ENCODE measurements at regions not wholly inside any gene's neighbourhood (a gene's known extent, or its start where the extent isn't known, plus 50 kb on each side); places are given as distances from the start of the nearest gene placed in this dataset.

DNA sequence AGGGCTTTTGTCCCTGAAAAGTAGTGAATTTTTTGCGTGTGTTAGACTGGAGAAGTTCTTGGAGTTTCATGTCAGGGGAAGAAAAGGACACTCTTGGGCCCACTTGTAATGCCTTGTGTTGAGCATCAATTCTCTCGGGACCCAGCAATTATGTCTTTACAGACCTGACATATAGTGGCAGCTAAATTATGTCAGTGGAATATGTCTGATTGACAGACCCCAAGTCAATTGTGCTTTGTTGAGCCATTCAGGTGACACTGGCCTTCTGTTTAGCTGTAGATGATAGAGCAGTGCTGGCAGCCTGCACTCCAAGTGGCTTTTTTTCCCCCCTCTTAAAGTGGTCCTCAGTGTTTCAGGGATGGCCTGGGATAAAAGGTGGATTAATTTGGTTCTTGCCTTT, 112.1 kb upstream of the AGBL1 start:
- TF ChIP-seq POLR2A (IDR thresholded peaks at IDR 0.05; ENCODE audit: low read depth, low read length) (no peak), POLR2AphosphoS5 (IDR thresholded peaks at IDR 0.05; ENCODE audit: low read depth, low read length) (no peak), TAF1 (IDR thresholded peaks at IDR 0.05; ENCODE audit: borderline replicate concordance, low read depth, low read length) (no peak)
- no peak for DNase-seq (ENCODE audit: insufficient read length)
- no peak for FAIRE-seq

DNA sequence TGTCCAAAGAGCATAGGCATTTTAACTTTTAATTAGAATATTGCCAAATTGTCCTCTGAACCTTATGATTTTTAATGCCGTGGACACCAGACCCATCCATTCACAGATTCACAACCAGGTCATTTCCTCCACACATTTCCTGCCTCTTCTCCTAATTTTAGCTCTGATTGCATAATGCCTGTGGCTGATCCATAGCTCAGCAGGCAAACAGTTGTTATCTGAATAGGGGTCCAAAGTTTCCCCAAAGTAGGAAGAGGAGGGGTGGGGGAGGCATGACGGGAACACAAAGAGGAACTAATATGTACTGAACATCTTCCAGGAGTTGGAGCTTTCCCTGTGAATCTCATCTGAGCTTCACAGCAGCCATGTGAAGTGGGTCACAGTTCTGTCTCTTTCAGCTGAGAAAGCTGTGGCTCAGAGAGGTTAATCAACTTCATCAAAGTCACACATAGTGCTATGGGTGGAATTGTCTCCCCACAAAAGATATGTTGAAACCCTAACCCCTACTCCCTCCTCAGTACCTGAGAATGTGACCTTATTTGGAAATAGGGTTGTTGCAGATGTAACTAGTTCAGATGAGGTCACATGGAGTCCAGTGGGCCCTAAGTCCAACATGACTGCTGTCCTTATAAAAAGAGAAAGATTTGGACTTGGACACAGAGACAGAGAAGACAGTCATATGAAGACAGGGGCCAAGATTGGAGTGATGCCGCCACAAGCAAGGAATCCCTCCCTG, 106.7 kb upstream of the AGBL1 start:
- no peak for DNase-seq (ENCODE audit: insufficient read length)
- TF ChIP-seq TAF1 (IDR thresholded peaks at IDR 0.05; ENCODE audit: borderline replicate concordance, low read depth, low read length) (no peak), POLR2A (IDR thresholded peaks at IDR 0.05; ENCODE audit: low read depth, low read length) (no peak), POLR2AphosphoS5 (IDR thresholded peaks at IDR 0.05; ENCODE audit: low read depth, low read length) (no peak)
- no peak for FAIRE-seq

DNA sequence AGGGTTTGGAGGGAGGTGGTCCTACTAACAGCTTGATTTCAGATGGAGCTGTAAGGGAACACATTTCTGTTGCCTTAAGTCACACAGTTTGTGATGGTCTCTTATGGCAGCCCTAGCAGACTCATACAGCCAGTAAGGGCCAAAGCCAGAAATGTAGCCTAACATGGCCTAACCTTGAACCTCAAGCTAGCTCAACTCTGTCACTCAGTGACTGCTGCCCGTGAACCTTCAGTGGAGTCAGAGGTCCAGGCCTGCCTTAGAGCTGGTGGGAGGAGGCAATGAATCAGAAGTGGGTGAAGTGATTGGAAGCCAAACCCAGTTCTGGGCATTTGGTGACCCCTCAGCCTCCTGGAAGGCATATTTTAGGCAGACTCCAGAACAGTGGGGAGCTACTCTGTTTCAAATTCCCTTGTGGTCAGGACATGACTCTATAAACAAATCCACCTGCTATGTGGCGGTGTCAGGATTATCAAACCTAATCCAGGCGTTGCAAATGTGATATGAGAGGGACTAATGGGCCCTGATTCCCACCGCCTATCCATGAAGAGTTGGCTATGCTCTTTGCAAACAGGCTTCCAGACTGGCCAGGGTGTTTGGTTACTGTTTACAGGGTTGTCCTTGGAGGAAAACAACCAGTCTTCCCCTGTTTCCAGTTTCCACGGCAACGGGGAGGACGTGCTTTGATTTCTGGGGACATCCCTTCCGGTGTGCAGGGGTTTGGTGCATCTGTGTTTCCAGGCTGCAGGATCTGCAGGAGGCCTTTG, 105.9 kb upstream of the AGBL1 start:
- no peak for FAIRE-seq
- TF ChIP-seq TAF1 (IDR thresholded peaks at IDR 0.05; ENCODE audit: borderline replicate concordance, low read depth, low read length) (no peak), POLR2AphosphoS5 (IDR thresholded peaks at IDR 0.05; ENCODE audit: low read depth, low read length) (no peak), POLR2A (IDR thresholded peaks at IDR 0.05; ENCODE audit: low read depth, low read length) (no peak)
- no peak for DNase-seq (ENCODE audit: insufficient read length)

DNA sequence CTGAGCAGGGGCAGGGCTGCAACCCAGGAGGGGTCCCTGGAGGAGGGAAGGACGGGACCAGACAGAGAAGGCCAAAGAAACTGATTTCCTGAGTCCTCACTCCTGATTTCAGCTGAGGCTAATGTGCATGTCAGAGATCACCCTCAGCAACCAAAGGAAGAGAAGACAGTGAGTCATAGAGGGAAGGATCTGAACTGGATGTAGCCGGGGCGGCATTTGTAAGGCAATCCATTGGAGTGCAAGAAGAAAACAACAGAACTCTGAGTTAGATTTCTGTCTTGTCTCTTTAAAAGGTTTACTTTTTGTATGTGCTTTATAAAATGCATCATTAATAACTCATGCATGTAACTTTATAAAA, 105.3 kb upstream of the AGBL1 start:
- DNase-seq (ENCODE audit: insufficient read length) (no peak), FAIRE-seq (no peak)
- TF ChIP-seq TAF1 (IDR thresholded peaks at IDR 0.05; ENCODE audit: borderline replicate concordance, low read depth, low read length), result no peak
- TF ChIP-seq POLR2AphosphoS5 (IDR thresholded peaks at IDR 0.05; ENCODE audit: low read depth, low read length), result no peak
- no peak for TF ChIP-seq POLR2A (IDR thresholded peaks at IDR 0.05; ENCODE audit: low read depth, low read length)

DNA sequence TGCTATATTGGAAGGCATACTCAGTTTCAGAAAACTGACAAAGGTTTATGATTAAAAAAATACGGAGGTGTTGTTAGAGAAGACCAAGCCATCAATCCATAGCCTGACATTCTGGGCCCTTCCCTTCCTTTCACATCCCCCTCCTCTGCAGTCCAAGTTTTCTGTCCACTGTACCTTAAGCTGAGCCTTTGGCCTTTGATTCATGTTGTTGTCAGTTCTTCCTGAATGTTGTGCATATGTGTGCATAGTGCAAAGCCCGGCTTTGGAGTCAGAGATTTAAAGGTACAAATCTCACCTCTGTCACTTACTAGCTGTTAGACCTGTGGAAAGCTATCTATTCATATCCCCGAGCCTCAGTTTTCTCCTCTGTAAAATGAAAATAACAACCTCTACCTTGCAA, 104.9 kb upstream of the AGBL1 start:
- TF ChIP-seq POLR2A (IDR thresholded peaks at IDR 0.05; ENCODE audit: low read depth, low read length) (no peak), POLR2AphosphoS5 (IDR thresholded peaks at IDR 0.05; ENCODE audit: low read depth, low read length) (no peak), TAF1 (IDR thresholded peaks at IDR 0.05; ENCODE audit: borderline replicate concordance, low read depth, low read length) (no peak)
- DNase-seq (ENCODE audit: insufficient read length) (no peak), FAIRE-seq (no peak)

DNA sequence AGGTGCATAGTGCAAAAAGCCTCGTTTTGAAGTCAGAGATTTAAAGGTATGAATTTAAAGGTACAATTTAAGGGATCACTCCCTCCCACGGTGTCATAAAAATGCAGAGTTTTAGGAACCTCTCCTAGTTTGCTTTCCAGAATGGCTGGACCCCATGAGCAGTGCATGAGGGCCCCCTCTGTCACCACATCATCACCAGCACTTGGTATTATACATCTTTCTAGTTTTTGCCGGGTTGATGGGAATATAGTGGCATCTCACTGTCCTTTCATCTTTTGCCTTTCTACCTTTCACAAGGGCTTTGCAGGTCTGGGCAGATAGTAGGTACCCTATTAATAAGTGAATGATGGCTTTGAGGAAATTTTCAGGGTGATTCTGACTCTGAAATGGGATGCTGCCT, 103.6 kb upstream of the AGBL1 start:
- TF ChIP-seq POLR2AphosphoS5 (IDR thresholded peaks at IDR 0.05; ENCODE audit: low read depth, low read length), result no peak
- DNase-seq (ENCODE audit: insufficient read length) (no peak), FAIRE-seq (no peak)

DNA sequence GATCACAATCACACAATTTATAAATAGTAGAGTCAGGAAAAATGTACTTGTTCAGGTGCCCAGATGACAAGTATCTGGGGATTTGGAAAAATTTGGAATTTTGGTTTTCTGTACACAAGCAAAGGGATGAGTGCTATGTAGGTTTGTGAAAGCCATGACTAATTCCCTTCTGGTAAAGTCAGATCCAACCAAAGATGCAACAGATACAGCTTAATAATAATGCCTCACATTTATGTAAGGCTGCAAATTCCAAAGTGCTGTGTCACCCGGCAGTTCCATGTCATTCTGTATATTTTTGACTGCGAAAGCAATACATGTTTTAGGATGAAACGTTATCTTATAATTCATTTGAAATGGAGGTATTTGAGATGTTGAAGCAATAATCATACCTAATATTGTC, 102.7 kb upstream of the AGBL1 start:
- no peak for DNase-seq (ENCODE audit: insufficient read length)
- no peak for FAIRE-seq
- no peak for TF ChIP-seq POLR2A (IDR thresholded peaks at IDR 0.05; ENCODE audit: low read depth, low read length)
- no peak for TF ChIP-seq TAF1 (IDR thresholded peaks at IDR 0.05; ENCODE audit: borderline replicate concordance, low read depth, low read length)
- no peak for TF ChIP-seq POLR2AphosphoS5 (IDR thresholded peaks at IDR 0.05; ENCODE audit: low read depth, low read length)

DNA sequence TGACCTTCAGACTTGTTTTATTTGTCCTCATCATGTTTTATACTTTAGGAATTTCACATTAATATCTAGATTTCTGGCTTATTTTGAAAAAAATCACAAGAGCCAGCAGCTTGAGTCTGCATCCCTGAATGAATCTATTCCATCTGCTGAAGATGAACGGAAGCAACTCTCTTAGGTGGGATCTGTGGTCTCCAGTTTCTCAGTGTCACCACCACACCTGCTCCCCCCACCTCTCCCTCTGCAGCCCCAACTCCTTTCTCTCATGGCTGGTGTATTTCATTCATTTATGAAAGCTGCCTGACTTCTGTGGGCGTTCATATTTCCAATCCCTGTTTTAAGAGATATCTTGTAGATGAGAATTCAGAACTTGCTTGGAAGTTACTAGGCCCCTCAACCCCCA, 102.1 kb upstream of the AGBL1 start:
- no peak for TF ChIP-seq TAF1 (IDR thresholded peaks at IDR 0.05; ENCODE audit: borderline replicate concordance, low read depth, low read length)
- no peak for TF ChIP-seq POLR2A (IDR thresholded peaks at IDR 0.05; ENCODE audit: low read depth, low read length)
- TF ChIP-seq POLR2AphosphoS5 (IDR thresholded peaks at IDR 0.05; ENCODE audit: low read depth, low read length), result no peak
- no peak for FAIRE-seq

DNA sequence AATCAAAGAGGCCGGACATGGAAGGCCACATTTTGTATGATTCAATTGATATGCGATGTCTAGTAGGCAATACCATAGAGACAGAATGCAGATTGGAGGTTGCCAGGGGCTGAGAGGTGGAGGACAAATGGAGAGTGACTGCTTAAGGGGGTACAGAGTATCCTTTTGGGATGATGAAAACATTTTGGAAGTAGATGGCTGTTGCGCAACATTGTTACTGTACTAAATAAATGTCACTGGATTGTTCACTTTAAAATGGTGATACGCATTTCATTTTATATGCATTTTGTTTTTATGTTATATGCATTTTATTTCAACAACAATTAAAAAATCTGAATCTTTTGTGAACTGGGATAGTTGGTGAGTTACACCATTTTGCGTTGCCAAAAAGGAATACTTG, 99.7 kb upstream of the AGBL1 start:
- FAIRE-seq (no peak), DNase-seq (ENCODE audit: insufficient read length) (no peak)
- TF ChIP-seq POLR2AphosphoS5 (IDR thresholded peaks at IDR 0.05; ENCODE audit: low read depth, low read length), result no peak
- TF ChIP-seq POLR2A (IDR thresholded peaks at IDR 0.05; ENCODE audit: low read depth, low read length), result no peak
- no peak for TF ChIP-seq TAF1 (IDR thresholded peaks at IDR 0.05; ENCODE audit: borderline replicate concordance, low read depth, low read length)

More for the DNA sequence above, 102.1 kb upstream of the AGBL1 start:
- DNase-seq (ENCODE audit: insufficient read length), result no peak

DNA sequence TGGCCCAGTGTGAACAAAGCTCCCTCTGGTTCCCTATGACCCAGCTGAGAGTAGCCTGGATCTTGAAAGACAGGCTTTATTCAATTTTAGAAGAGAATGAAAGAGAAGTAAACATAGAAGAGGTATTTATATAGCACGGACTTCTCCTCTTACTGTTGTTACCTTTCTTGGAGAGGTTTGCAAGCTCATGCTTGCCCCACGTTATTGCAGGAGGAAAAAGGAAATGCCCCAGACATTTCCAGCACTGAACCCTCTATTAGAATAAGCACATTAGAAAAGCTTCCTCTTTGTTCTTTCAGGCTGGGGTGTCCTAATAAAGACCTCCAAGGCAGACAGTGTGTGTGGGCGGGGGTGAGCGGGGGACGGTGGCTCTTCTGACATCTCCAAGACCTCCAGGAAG, 98.7 kb upstream of the AGBL1 start:
- DNase-seq (ENCODE audit: insufficient read length) (no peak), FAIRE-seq (no peak)
- TF ChIP-seq TAF1 (IDR thresholded peaks at IDR 0.05; ENCODE audit: borderline replicate concordance, low read depth, low read length) (no peak), POLR2AphosphoS5 (IDR thresholded peaks at IDR 0.05; ENCODE audit: low read depth, low read length) (no peak), POLR2A (IDR thresholded peaks at IDR 0.05; ENCODE audit: low read depth, low read length) (no peak)

DNA sequence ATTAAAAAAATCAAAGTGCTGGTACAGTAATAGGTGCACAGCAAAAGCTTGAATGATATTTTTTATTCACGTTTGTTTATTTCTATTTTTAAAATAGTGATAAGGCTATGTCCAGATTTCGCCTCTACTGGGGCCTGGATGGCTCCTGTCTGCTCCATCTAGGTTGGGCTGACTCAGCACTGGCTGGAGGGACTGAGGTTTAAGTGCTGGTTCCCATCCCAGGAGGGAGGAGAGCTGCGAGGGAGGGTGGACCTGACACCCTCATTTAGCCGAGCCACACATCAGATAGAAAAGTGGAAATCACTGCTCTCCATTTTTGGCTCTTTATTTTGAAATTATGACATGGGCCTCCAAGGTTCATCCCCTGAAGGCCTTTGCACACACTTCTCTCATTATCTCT, 95.4 kb upstream of the AGBL1 start:
- DNase-seq (ENCODE audit: insufficient read length) (no peak), FAIRE-seq (no peak)
- no peak for TF ChIP-seq POLR2A (IDR thresholded peaks at IDR 0.05; ENCODE audit: low read depth, low read length)
- no peak for TF ChIP-seq POLR2AphosphoS5 (IDR thresholded peaks at IDR 0.05; ENCODE audit: low read depth, low read length)
- no peak for TF ChIP-seq TAF1 (IDR thresholded peaks at IDR 0.05; ENCODE audit: borderline replicate concordance, low read depth, low read length)

DNA sequence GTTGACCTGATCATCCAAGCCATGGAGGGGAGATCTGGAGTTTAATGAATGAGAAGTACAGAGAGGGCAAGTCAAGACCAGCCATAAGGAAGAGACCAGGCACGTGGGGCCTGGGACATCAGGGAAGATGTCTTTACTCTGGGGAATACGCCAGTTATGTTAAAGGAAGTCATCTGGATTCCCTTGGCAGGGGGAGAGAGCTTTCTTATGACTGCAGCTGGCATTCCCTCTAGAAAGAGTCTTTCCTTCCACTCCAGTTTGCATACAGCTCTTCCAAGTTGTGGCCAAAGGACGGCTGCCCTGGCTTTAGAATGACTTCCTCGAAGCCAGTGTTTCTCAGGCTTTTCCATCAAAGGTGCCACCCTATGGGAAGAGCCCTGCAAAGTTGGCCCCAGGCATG, 93.6 kb upstream of the AGBL1 start:
- TF ChIP-seq POLR2AphosphoS5 (IDR thresholded peaks at IDR 0.05; ENCODE audit: low read depth, low read length), result no peak
- no peak for TF ChIP-seq POLR2A (IDR thresholded peaks at IDR 0.05; ENCODE audit: low read depth, low read length)
- TF ChIP-seq TAF1 (IDR thresholded peaks at IDR 0.05; ENCODE audit: borderline replicate concordance, low read depth, low read length), result no peak
- no peak for DNase-seq (ENCODE audit: insufficient read length)
- FAIRE-seq, result no peak

All from GM12892 (cell line).